ENCODE measurements at regions not wholly inside any gene's neighbourhood (a gene's known extent, or its start where the extent isn't known, plus 50 kb on each side); places are given as distances from the start of the nearest gene placed in this dataset.

GRCh38 chr2:11103984-11104793, 51.1 kb upstream of the SLC66A3 start:
- no peak for DNase-seq

DNA sequence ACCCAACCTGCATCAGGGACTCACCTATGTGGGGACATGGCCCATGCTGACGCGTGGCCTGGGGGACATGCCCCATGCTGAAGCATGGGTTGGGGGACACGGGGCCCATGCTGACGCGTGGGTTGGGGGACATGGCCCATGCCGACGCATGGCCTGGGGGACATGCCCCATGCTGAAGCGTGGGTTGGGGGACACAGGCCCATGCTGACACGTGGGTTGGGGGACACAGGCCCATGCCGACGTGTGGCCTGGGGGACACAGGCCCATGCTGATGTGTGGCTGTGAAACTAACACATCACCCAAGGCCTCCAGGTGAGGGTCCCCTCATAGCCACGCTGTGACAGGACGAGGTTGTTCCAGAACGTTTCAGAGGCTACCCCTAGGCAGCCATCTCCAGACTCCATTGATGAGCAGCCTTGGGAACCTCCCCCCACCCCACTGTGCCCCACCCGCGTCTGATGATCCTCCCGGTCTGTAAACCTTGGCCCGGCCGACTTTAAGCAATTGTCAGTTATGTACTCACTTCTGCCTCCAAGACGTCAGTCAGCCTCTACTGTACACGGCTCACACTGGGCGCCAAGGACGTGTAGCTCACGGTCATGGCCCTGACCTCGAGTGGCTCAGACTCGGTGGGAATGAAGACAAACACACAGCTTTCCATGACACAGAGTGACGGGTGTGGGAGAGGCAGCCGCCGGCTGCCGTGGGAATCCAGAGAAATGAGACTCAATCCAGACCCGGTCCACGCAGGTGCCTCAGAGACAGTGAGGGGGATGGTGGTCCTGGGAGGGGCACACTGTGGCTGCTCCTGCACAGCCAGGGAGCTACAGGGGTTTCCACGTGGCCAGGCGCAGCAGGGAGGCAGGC, 50.2 kb upstream of the SLC66A3 start:
- no peak for DNase-seq

Measured in hippocampal formation (tissue), 2 donors.